ENCODE measurements at regions not wholly inside any gene's neighbourhood (a gene's known extent, or its start where the extent isn't known, plus 50 kb on each side); places are given as distances from the start of the nearest gene placed in this dataset.

GRCh38 chr14:86086962-86087361 lies 557.0 kb downstream of the FLRT2 start:
- TF ChIP-seq, protein P1, sequence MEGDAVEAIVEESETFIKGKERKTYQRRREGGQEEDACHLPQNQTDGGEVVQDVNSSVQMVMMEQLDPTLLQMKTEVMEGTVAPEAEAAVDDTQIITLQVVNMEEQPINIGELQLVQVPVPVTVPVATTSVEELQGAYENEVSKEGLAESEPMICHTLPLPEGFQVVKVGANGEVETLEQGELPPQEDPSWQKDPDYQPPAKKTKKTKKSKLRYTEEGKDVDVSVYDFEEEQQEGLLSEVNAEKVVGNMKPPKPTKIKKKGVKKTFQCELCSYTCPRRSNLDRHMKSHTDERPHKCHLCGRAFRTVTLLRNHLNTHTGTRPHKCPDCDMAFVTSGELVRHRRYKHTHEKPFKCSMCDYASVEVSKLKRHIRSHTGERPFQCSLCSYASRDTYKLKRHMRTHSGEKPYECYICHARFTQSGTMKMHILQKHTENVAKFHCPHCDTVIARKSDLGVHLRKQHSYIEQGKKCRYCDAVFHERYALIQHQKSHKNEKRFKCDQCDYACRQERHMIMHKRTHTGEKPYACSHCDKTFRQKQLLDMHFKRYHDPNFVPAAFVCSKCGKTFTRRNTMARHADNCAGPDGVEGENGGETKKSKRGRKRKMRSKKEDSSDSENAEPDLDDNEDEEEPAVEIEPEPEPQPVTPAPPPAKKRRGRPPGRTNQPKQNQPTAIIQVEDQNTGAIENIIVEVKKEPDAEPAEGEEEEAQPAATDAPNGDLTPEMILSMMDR (conservative IDR thresholded peaks at IDR 0.05; ENCODE audit: low read depth in 2 of 2): no peak
- TF ChIP-seq EZH2 (IDR thresholded peaks at IDR 0.05; ENCODE audit: low read depth, unreplicated experiment): no peak

Data from GM23338 (cell line).